Sigmoid colon (tissue), 6 donors: ENCODE measurements at regions not wholly inside any gene's neighbourhood (a gene's known extent, or its start where the extent isn't known, plus 50 kb on each side); places are given as distances from the start of the nearest gene placed in this dataset.

Experiments used
- DNase-seq: peaks from one replicate; pipeline ENCODE4 v3.0.0-alpha.2; 2019
- H3K27ac ChIP-seq, 4 donors: fragments of 200-600 bp; sonication (generic); one replicate each; pipeline ENCODE4 v1.5.1; 2016 to 2019; ENCODE audit warnings: mild to moderate bottlenecking in 1 of 4
- H3K27me3 ChIP-seq, 3 donors: fragments of 200-600 bp; sonication (generic); one replicate each; pipeline ENCODE4 v1.5.1; 2019; ENCODE audit warnings: mild to moderate bottlenecking in 1 of 3
- H3K36me3 ChIP-seq, 4 donors: fragments of 200-600 bp; sonication (generic); one replicate each; pipeline ENCODE4 v1.5.1; 2016 to 2019
- H3K4me1 ChIP-seq, 4 donors: fragments of 200-600 bp; sonication (generic); one replicate each; pipeline ENCODE4 v1.5.1; 2017 to 2019
- H3K4me3 ChIP-seq, 4 donors: fragments of 200-600 bp; sonication (generic); one replicate each; pipeline ENCODE4 v1.5.1; 2017 to 2019; ENCODE audit warnings: mild to moderate bottlenecking in 2 of 4, moderate library complexity in 1 of 4
- H3K9me3 ChIP-seq, 4 donors: fragments of 200-600 bp in 3 of 4; sonication (generic) in 3 of 4; one replicate each; pipeline versions ENCODE4 v1.5.1 to v1.6.1; 2013 to 2019
- EP300 ChIP-seq, 4 donors: sonication (generic); formaldehyde crosslinking; IDR thresholded peaks; one replicate each; pipeline ENCODE4 v1.6.1; 2017; ENCODE audit warnings: antibody characterized with exemption in 4 of 4
- POLR2A ChIP-seq, 2 donors: fragments of 450-650 bp; IDR thresholded peaks; one replicate each; pipeline ENCODE4 v1.6.1; 2016; ENCODE audit warnings: antibody characterized with exemption in 2 of 2, mild to moderate bottlenecking in 2 of 2, moderate library complexity in 2 of 2
- POLR2AphosphoS5 ChIP-seq, 4 donors: sonication (generic); formaldehyde crosslinking; IDR thresholded peaks; one replicate each; pipeline ENCODE4 v1.6.1; 2017; ENCODE audit warnings: antibody characterized with exemption in 4 of 4
- WGBS, 2 donors: extraction: QIAGEN DNeasy Blood & Tissue Kit; methylation state at CpG; one replicate each; pipeline ENCODE4 v1.1.7; 2013; 5-methylcytosine and 5-hydroxymethylcytosine counted together
- intact Hi-C: fragments of 100-400 bp; cut with DNase I; formaldehyde crosslinking; loops from one replicate; pipeline ENCODE4 v1.15.1; 2023
- TF ChIP-seq, protein P1 (sequence below), 4 experiments: fragments of 450-650 bp in 3 of 4; fragments of 200-600 bp in 1 of 4; IDR thresholded peaks; one replicate each; pipeline ENCODE4 v1.5.1; 2016 to 2019; ENCODE audit warnings: antibody characterized with exemption in 4 of 4, mild to moderate bottlenecking in 3 of 4, moderate library complexity in 2 of 4
- donor health status: healthy with polysubstance abuse.
- donor health status: healthy.

DNA sequence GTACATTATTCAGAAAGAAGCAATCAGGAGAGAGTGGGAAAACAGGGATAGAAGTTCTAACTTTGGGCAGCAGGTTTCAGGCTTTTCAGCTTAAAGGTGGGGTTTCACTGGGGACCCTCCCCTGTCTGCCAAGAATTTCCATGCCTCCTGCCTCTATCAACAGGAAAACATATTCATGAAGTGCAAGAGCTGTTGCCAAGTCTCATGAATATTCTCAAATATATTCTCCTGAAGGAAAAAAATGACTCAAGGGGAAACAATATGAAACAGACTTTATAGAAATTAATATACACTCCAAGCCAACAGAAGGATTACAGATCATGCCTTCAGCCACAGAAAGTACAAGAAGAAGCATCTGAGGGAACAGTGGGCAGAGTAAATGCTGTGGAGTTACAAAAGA, 713.3 kb upstream of the ADAMTS5 start:
- H3K27ac ChIP-seq: no peak overlapping the region
- no peak for DNase-seq
- no peaks in the 10 kb centered on the region for H3K9me3 ChIP-seq
- no peak for TF ChIP-seq EP300 (IDR thresholded peaks at IDR 0.05)
- TF ChIP-seq, protein P1, sequence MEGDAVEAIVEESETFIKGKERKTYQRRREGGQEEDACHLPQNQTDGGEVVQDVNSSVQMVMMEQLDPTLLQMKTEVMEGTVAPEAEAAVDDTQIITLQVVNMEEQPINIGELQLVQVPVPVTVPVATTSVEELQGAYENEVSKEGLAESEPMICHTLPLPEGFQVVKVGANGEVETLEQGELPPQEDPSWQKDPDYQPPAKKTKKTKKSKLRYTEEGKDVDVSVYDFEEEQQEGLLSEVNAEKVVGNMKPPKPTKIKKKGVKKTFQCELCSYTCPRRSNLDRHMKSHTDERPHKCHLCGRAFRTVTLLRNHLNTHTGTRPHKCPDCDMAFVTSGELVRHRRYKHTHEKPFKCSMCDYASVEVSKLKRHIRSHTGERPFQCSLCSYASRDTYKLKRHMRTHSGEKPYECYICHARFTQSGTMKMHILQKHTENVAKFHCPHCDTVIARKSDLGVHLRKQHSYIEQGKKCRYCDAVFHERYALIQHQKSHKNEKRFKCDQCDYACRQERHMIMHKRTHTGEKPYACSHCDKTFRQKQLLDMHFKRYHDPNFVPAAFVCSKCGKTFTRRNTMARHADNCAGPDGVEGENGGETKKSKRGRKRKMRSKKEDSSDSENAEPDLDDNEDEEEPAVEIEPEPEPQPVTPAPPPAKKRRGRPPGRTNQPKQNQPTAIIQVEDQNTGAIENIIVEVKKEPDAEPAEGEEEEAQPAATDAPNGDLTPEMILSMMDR (IDR thresholded peaks at IDR 0.05): no peak
- no peak for TF ChIP-seq POLR2AphosphoS5 (IDR thresholded peaks at IDR 0.05)
- H3K36me3 ChIP-seq: no peaks in the 10 kb centered on the region
- intact Hi-C loops: no loop called here
- no peak overlapping the region for H3K4me3 ChIP-seq
- peaks cover 0 to 9% (median 4%) of the 10 kb centered on the region in 4 donors for H3K4me1 ChIP-seq
- no peaks in the 10 kb centered on the region for H3K27me3 ChIP-seq

DNA sequence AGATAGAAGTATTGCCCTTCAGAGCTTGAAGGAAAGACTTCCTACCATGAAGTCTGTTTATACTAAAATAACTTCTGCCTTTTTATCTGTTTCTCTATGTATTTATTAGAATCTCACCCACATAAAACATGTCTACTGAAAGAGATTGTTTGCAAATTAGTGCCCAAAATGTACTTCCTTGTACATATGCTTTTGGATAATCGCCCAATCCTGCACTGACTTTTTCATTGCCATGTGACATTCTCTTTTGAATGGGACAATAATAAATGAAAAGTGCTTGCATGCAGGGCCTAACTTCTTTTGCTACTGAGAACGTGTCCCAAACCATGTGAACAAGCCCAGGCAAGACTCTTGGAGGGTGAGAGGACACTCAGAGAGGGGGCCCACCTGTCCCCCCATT, 711.6 kb upstream of the ADAMTS5 start:
- DNase-seq: no peak
- Histone ChIP-seq H3K9me3 (no peaks in the 10 kb centered on the region), H3K27me3 (no peaks in the 10 kb centered on the region), H3K4me1 (peaks cover 0 to 9% (median 4%) of the 10 kb centered on the region in 4 donors), H3K4me3 (no peak overlapping the region), H3K36me3 (no peaks in the 10 kb centered on the region), H3K27ac (no peak overlapping the region)
- intact Hi-C loops: no loop called here
- TF ChIP-seq, protein P1 (IDR thresholded peaks at IDR 0.05): no peak
- TF ChIP-seq POLR2A (IDR thresholded peaks at IDR 0.05) (no peak), EP300 (IDR thresholded peaks at IDR 0.05) (no peak), POLR2AphosphoS5 (IDR thresholded peaks at IDR 0.05) (no peak)
- 73 to 84% methylated on average over 2 of the region's 2 CpGs for WGBS, 2 donors

DNA sequence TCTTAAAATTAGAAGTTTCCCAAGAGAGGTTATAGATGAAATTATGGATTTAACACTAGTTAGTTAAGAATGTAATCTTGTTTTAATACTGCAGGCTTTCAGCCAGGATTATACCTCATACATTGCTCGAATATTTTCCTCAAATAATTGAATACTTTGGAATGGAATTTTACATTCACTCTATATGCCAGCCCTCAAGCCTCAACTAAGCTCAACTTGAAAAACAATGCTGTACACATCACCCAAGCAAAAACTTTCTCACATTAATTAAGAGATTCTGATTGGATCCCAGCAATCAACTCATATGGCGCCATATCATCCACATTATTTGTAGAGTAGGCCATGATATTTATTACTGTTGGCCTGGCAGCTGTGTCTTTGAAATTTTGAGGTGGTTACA, 710.7 kb upstream of the ADAMTS5 start:
- Histone ChIP-seq H3K27ac (no peak overlapping the region), H3K36me3 (no peaks in the 10 kb centered on the region), H3K9me3 (no peaks in the 10 kb centered on the region), H3K27me3 (no peaks in the 10 kb centered on the region), H3K4me1 (peaks cover 0 to 9% (median 4%) of the 10 kb centered on the region in 4 donors), H3K4me3 (no peak overlapping the region)
- 22 to 45% methylated on average over 2 of the region's 2 CpGs for WGBS, 2 donors
- TF ChIP-seq POLR2A (IDR thresholded peaks at IDR 0.05) (no peak), EP300 (IDR thresholded peaks at IDR 0.05) (no peak), POLR2AphosphoS5 (IDR thresholded peaks at IDR 0.05) (no peak)
- TF ChIP-seq, protein P1 (IDR thresholded peaks at IDR 0.05): no peak
- intact Hi-C loops: no loop called here
- DNase-seq: no peak

DNA sequence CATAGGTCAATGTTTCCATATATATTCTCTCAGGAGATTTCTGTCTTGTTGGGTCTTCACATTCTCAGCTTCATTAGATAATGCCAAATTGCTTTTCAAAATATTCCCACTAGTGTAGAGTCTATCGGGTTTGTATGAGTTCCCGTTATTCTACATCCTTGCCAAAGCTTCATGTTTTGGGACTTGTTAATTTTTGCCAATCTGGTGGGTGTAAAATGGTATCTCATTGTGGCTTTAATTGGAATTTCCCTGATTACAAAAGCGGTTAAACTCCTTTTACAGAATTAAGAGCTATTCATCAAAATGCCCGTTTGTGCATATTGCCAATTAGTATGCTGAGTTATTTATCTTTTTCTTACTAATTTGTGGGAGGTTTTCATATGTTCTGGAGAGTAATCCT, 708.4 kb upstream of the ADAMTS5 start:
- intact Hi-C loops: no loop called here
- TF ChIP-seq, protein P1 (IDR thresholded peaks at IDR 0.05): no peak
- TF ChIP-seq POLR2AphosphoS5 (IDR thresholded peaks at IDR 0.05) (no peak), EP300 (IDR thresholded peaks at IDR 0.05) (no peak), POLR2A (IDR thresholded peaks at IDR 0.05) (no peak)
- peaks cover 0 to 8% (median 4%) of the 10 kb centered on the region in 4 donors for H3K4me1 ChIP-seq
- no peaks in the 10 kb centered on the region for H3K36me3 ChIP-seq
- no peaks in the 10 kb centered on the region for H3K9me3 ChIP-seq
- 90% methylated on average over 4 of the region's 4 CpGs for WGBS, 2 donors
- H3K27ac ChIP-seq: no peak overlapping the region
- H3K4me3 ChIP-seq: no peak overlapping the region
- H3K27me3 ChIP-seq: no peaks in the 10 kb centered on the region
- DNase-seq: no peak

DNA sequence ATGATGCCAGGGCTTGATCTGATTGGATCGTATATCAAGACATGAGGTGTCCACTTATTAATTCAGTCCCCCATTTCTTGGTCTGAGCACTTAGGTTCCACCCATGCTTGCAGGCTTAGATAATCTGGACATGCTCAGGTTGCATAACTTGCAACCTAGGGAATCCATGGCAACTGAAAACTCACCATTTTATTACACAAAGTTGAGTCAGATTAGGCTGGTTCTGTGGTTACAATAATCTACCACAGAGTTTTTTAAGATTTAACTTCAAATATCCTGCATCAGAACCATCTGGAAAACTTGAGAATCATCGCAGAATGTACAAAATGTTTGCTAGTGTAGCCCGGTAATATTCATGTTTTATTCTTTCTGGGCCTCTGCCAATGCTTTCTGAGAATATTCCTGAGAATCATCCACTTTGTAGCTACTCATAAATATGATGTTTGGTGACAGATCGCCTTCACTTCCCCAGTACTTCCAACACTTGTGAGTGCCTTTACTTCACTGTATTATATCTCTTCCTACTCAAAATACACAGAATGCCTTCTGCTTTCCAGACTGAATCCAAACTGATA, 707.2 kb upstream of the ADAMTS5 start:
- no peaks in the 10 kb centered on the region for H3K36me3 ChIP-seq
- no peaks in the 10 kb centered on the region for H3K9me3 ChIP-seq
- DNase-seq: no peak
- no peak overlapping the region for H3K27ac ChIP-seq
- intact Hi-C loops: no loop called here
- TF ChIP-seq EP300 (IDR thresholded peaks at IDR 0.05) (no peak), POLR2A (IDR thresholded peaks at IDR 0.05) (no peak), POLR2AphosphoS5 (IDR thresholded peaks at IDR 0.05) (no peak)
- TF ChIP-seq, protein P1 (IDR thresholded peaks at IDR 0.05): no peak
- H3K4me1 ChIP-seq: peaks cover 0 to 8% (median 4%) of the 10 kb centered on the region in 4 donors
- no peaks in the 10 kb centered on the region for H3K27me3 ChIP-seq
- no peak overlapping the region for H3K4me3 ChIP-seq
- WGBS, 2 donors: 81 to 85% methylated on average over 4 of the region's 4 CpGs
